ENCODE measurements at regions not wholly inside any gene's neighbourhood (a gene's known extent, or its start where the extent isn't known, plus 50 kb on each side); places are given as distances from the start of the nearest gene placed in this dataset.

DNA sequence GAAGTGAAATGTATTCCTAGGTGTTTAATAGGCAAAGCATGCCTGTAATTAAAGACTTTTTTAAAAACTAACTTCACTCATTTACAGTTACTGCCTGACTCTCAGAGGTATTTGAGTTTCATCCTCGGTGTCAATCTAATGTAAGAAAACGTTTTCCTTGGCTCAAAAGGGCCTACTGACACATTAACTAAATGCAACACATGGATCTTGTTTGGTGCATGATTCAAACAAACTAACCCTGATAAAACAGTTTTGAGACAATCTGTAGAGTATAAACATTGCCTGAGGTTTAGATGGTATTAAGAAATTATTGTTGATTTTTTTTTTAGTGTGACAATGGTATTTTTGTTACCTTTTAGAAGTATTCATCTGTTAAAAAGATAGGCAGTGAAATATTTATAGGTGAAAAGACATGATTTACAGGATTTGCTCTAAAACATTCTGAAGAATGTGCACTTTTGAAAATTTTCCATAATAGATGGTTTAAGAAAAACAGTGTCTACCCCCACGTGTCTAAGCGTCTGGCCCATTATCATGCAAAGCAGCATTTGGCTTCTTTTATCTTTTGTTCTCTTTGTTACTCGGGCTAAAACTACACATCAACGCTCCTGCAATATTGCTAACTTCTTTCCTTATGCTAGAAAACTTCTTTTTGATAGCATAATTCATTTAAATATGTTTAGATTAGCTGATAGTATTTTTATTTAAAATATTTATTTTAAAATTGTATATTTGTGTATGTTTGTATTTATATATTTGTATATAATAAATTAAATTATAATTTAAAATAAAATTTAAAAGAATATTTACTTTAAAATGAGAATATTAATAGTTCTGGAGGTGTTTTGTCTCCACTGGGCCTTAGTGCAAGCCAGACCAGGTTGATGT is 160.2 kb upstream of the NDUFV2 start:
- TF ChIP-seq CTCF (IDR thresholded peaks at IDR 0.05) (no peak), POLR2A (IDR thresholded peaks at IDR 0.05) (no peak)

Data from testis (tissue), 2 donors.